Uterus (tissue), 2 donors: ENCODE measurements at regions not wholly inside any gene's neighbourhood (a gene's known extent, or its start where the extent isn't known, plus 50 kb on each side); places are given as distances from the start of the nearest gene placed in this dataset.

Source experiments
- POLR2A ChIP-seq, 2 donors: fragments of 450-650 bp; IDR thresholded peaks; one replicate each; pipeline ENCODE4 v1.6.1; 2016; ENCODE audit warnings: antibody characterized with exemption in 2 of 2, mild to moderate bottlenecking in 1 of 2, moderate library complexity in 1 of 2
- TF ChIP-seq, protein P1 (sequence below), 4 experiments: fragments of 200-600 bp in 2 of 4; fragments of 450-650 bp in 2 of 4; sonication (generic) in 2 of 4; IDR thresholded peaks; one replicate each; pipeline ENCODE4 v1.5.1; 2016 to 2019; ENCODE audit warnings: antibody characterized with exemption in 4 of 4, mild to moderate bottlenecking in 2 of 4, moderate library complexity in 1 of 4

DNA sequence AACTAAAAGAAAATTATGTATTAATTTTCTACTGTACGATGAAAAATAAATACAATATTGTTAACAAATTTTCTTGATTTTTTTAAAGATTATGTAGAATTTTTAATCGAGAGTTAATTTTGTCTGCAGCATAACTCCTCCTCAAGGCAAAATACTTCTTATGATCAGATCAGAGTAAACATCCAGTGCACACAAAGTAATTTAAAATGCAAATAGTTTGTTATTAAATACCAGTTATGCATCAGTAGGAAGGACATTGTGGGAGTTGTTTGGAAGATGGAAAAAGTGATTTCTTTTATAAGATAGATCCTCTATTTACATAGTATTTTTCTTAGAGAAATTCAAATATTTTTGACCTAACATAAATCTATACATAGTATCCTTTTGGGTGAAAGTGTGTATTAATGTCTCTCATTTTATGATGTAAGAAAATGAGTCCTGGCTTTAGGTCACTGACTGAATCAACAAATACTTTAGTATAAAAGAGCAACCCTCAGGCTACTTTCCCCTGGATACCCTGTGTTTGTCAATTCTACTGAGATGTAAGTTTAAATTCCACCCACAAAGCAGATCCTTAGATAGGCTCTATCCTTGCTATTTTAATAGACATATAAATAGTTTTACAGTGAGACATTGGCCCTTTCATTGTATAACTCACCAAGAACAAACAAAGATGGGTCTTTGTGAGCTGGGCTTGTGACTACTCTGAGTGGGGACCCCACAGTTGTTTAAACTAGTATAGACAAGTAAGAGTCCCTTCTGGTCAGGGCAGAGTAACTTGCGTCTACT lies 1133.7 kb downstream of the GATA3 start:
- TF ChIP-seq, protein P1, sequence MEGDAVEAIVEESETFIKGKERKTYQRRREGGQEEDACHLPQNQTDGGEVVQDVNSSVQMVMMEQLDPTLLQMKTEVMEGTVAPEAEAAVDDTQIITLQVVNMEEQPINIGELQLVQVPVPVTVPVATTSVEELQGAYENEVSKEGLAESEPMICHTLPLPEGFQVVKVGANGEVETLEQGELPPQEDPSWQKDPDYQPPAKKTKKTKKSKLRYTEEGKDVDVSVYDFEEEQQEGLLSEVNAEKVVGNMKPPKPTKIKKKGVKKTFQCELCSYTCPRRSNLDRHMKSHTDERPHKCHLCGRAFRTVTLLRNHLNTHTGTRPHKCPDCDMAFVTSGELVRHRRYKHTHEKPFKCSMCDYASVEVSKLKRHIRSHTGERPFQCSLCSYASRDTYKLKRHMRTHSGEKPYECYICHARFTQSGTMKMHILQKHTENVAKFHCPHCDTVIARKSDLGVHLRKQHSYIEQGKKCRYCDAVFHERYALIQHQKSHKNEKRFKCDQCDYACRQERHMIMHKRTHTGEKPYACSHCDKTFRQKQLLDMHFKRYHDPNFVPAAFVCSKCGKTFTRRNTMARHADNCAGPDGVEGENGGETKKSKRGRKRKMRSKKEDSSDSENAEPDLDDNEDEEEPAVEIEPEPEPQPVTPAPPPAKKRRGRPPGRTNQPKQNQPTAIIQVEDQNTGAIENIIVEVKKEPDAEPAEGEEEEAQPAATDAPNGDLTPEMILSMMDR (IDR thresholded peaks at IDR 0.05): no peak
- no peak for TF ChIP-seq POLR2A (IDR thresholded peaks at IDR 0.05)
